ENCODE measurements at regions not wholly inside any gene's neighbourhood (a gene's known extent, or its start where the extent isn't known, plus 50 kb on each side); places are given as distances from the start of the nearest gene placed in this dataset.

- Histone ChIP-seq H3K9ac (ENCODE audit: low read length) (no peak overlapping the region), H3K4me1 (ENCODE audit: control insufficient read depth, low read depth, low read length) (no peaks in the 10 kb centered on the region), H3K27ac (ENCODE audit: low read length) (no peak overlapping the region), H3K36me3 (ENCODE audit: control insufficient read depth, low read depth, low read length) (no peaks in the 10 kb centered on the region), H3K4me3 (ENCODE audit: low read length) (no peak overlapping the region), H3K27me3 (ENCODE audit: control insufficient read depth, insufficient read depth, low read length) (no peaks in the 10 kb centered on the region), H3K9me3 (ENCODE audit: control insufficient read depth, low read depth, low read length) (no peaks in the 10 kb centered on the region)
Measured at GRCh38 chr2:226396541-226396940, 403.1 kb downstream of the IRS1 start.

- no peak overlapping the region for H3K9ac ChIP-seq (ENCODE audit: low read length)
- H3K36me3 ChIP-seq (ENCODE audit: control insufficient read depth, low read depth, low read length), result no peaks in the 10 kb centered on the region
- H3K4me1 ChIP-seq (ENCODE audit: control insufficient read depth, low read depth, low read length), result no peaks in the 10 kb centered on the region
- H3K27me3 ChIP-seq (ENCODE audit: control insufficient read depth, insufficient read depth, low read length), result no peaks in the 10 kb centered on the region
- H3K9me3 ChIP-seq (ENCODE audit: control insufficient read depth, low read depth, low read length), result no peaks in the 10 kb centered on the region
- H3K27ac ChIP-seq (ENCODE audit: low read length), result no peak overlapping the region
- no peak overlapping the region for H3K4me3 ChIP-seq (ENCODE audit: low read length)
Measured at GRCh38 chr2:226387499-226387942, 412.1 kb downstream of the IRS1 start.

DNA sequence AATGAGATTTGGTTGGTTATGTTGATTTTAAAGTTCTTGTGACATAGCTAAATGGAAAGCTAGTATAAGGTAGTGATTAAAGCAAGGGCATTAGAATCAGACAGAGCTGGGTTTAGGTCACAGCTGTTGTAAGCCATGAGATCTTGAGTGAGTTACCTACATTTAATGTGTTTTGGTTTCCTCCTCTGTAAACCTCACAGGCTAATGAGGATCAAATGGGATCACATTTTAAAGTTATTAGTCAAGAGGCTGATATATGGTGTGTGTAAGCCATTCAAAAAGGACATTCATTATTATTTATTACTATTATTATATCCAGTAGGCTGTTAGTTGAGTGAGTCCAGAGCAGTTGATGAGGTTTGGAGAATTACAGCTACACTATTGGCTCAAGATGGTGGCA lies 416.2 kb downstream of the IRS1 start:
- Histone ChIP-seq H3K27me3 (ENCODE audit: control insufficient read depth, insufficient read depth, low read length) (no peaks in the 10 kb centered on the region), H3K36me3 (ENCODE audit: control insufficient read depth, low read depth, low read length) (no peaks in the 10 kb centered on the region), H3K27ac (ENCODE audit: low read length) (no peak overlapping the region), H3K4me1 (ENCODE audit: control insufficient read depth, low read depth, low read length) (no peaks in the 10 kb centered on the region), H3K4me3 (ENCODE audit: low read length) (no peak overlapping the region), H3K9me3 (ENCODE audit: control insufficient read depth, low read depth, low read length) (no peaks in the 10 kb centered on the region), H3K9ac (ENCODE audit: low read length) (no peak overlapping the region)

- Histone ChIP-seq H3K9me3 (ENCODE audit: control insufficient read depth, low read depth, low read length) (no peaks in the 10 kb centered on the region), H3K9ac (ENCODE audit: low read length) (no peak overlapping the region), H3K36me3 (ENCODE audit: control insufficient read depth, low read depth, low read length) (no peaks in the 10 kb centered on the region), H3K27me3 (ENCODE audit: control insufficient read depth, insufficient read depth, low read length) (no peaks in the 10 kb centered on the region), H3K27ac (ENCODE audit: low read length) (no peak overlapping the region), H3K4me3 (ENCODE audit: low read length) (no peak overlapping the region), H3K4me1 (ENCODE audit: control insufficient read depth, low read depth, low read length) (no peaks in the 10 kb centered on the region)
Measured at GRCh38 chr2:226380679-226381078, 418.9 kb downstream of the IRS1 start.

DNA sequence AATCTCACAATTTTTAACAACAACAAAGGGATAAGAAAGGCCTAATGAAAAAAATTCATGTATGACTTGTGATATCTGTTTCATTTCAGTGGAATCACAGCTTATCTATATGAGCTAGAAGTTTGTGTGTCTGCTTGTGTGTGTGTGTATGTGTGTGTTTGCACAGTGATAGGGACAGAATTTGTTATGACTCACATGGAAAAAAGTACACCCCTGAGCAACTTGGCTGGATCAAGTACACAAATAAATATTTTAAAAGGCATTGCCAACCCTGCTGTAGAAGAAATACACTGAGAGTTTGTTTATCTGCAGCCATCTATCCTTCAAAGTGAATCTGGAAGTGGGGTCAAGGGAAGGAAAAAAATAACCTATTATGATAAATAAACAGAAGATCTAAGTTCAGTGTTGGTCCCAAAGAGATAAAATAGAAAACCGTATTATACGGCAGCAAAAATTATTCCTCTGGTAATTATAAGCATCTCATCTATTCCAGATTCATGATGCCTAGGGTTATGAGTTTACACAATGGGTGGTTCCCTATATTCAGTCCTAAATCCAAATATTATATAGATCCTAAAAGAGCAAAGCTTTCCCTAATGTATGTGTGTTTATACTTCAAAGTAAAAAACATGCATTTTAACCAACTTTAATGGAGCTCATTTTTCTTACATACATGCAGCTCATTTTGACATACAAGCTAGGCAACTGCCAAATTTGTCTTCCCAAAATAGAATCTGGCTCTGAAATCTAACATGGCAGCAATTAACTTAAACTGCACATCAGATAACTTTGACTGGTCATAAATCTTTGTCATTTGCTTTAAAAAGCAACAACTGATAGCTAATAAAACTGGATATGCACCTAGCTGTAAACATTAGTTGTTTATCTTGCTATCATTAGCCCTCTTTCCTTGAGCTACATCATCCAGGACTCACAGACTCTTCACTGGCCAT lies 420.6 kb downstream of the IRS1 start:
- H3K9ac ChIP-seq (ENCODE audit: low read length), result no peak overlapping the region
- no peak overlapping the region for H3K27ac ChIP-seq (ENCODE audit: low read length)
- H3K9me3 ChIP-seq (ENCODE audit: control insufficient read depth, low read depth, low read length), result no peaks in the 10 kb centered on the region
- H3K36me3 ChIP-seq (ENCODE audit: control insufficient read depth, low read depth, low read length), result no peaks in the 10 kb centered on the region
- H3K27me3 ChIP-seq (ENCODE audit: control insufficient read depth, insufficient read depth, low read length), result no peaks in the 10 kb centered on the region
- H3K4me3 ChIP-seq (ENCODE audit: low read length), result no peak overlapping the region
- H3K4me1 ChIP-seq (ENCODE audit: control insufficient read depth, low read depth, low read length), result no peaks in the 10 kb centered on the region

GRCh38 chr2:226376516-226377180 lies 423.0 kb downstream of the IRS1 start:
- Histone ChIP-seq H3K9me3 (ENCODE audit: control insufficient read depth, low read depth, low read length) (no peaks in the 10 kb centered on the region), H3K36me3 (ENCODE audit: control insufficient read depth, low read depth, low read length) (no peaks in the 10 kb centered on the region), H3K4me1 (ENCODE audit: control insufficient read depth, low read depth, low read length) (no peaks in the 10 kb centered on the region), H3K27me3 (ENCODE audit: control insufficient read depth, insufficient read depth, low read length) (no peaks in the 10 kb centered on the region), H3K27ac (ENCODE audit: low read length) (no peak overlapping the region), H3K9ac (ENCODE audit: low read length) (no peak overlapping the region), H3K4me3 (ENCODE audit: low read length) (no peak overlapping the region)

DNA sequence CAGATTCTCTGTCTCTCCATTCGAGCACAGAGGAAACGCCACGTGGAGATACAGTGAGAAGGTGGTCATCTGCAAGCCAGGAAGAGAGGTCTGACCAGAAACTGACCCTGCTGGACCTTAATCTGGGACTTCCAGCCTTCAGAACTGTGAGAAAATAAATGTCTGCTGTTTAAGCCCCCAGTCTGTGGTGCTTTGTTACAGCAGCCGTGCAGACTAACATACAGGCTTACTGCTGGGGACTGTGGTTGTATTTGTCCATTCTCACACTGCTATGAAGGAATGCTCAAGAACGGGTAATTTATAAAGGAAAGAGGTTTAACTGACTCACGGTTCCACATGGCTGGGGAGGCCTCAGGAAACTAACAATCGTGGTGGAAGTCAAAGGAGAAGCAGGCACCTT lies 432.7 kb downstream of the IRS1 start:
- Histone ChIP-seq H3K27ac (ENCODE audit: low read length) (no peak overlapping the region), H3K36me3 (ENCODE audit: control insufficient read depth, low read depth, low read length) (no peaks in the 10 kb centered on the region), H3K9ac (ENCODE audit: low read length) (no peak overlapping the region), H3K27me3 (ENCODE audit: control insufficient read depth, insufficient read depth, low read length) (no peaks in the 10 kb centered on the region), H3K4me3 (ENCODE audit: low read length) (no peak overlapping the region), H3K4me1 (ENCODE audit: control insufficient read depth, low read depth, low read length) (no peaks in the 10 kb centered on the region), H3K9me3 (ENCODE audit: control insufficient read depth, low read depth, low read length) (no peaks in the 10 kb centered on the region)

GRCh38 chr2:226364217-226364616 lies 435.4 kb downstream of the IRS1 start:
- no peaks in the 10 kb centered on the region for H3K27me3 ChIP-seq (ENCODE audit: control insufficient read depth, insufficient read depth, low read length)
- no peaks in the 10 kb centered on the region for H3K9me3 ChIP-seq (ENCODE audit: control insufficient read depth, low read depth, low read length)
- H3K4me3 ChIP-seq (ENCODE audit: low read length), result no peak overlapping the region
- H3K9ac ChIP-seq (ENCODE audit: low read length), result no peak overlapping the region
- H3K36me3 ChIP-seq (ENCODE audit: control insufficient read depth, low read depth, low read length), result no peaks in the 10 kb centered on the region
- H3K4me1 ChIP-seq (ENCODE audit: control insufficient read depth, low read depth, low read length), result no peaks in the 10 kb centered on the region
- H3K27ac ChIP-seq (ENCODE audit: low read length), result no peak overlapping the region

DNA sequence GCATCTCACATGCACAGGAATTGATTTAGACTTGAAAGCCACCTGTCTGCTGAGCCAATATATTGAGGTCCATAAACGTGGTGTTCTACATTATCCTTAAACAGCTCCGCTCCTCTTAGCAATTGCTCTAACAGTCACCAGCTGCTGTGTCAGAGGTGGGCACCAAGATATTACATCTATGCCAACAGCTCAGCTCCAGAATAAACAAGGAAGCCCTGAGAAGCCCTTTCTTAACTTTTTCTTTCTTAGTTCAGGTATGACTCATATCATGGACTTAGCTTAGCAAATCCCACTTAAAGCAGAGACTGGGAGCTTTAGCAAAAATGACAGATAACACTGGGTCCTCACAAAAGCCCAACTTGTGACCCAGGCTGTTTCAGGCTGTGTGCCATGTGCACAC lies 436.6 kb downstream of the IRS1 start:
- H3K9ac ChIP-seq (ENCODE audit: low read length), result no peak overlapping the region
- H3K27me3 ChIP-seq (ENCODE audit: control insufficient read depth, insufficient read depth, low read length), result no peaks in the 10 kb centered on the region
- no peak overlapping the region for H3K27ac ChIP-seq (ENCODE audit: low read length)
- no peaks in the 10 kb centered on the region for H3K9me3 ChIP-seq (ENCODE audit: control insufficient read depth, low read depth, low read length)
- H3K36me3 ChIP-seq (ENCODE audit: control insufficient read depth, low read depth, low read length), result no peaks in the 10 kb centered on the region
- no peak overlapping the region for H3K4me3 ChIP-seq (ENCODE audit: low read length)
- H3K4me1 ChIP-seq (ENCODE audit: control insufficient read depth, low read depth, low read length), result no peaks in the 10 kb centered on the region

GRCh38 chr2:226360658-226361057 lies 439.0 kb downstream of the IRS1 start:
- Histone ChIP-seq H3K27ac (ENCODE audit: low read length) (no peak overlapping the region), H3K4me1 (ENCODE audit: control insufficient read depth, low read depth, low read length) (no peaks in the 10 kb centered on the region), H3K4me3 (ENCODE audit: low read length) (no peak overlapping the region), H3K9ac (ENCODE audit: low read length) (no peak overlapping the region), H3K9me3 (ENCODE audit: control insufficient read depth, low read depth, low read length) (no peaks in the 10 kb centered on the region), H3K27me3 (ENCODE audit: control insufficient read depth, insufficient read depth, low read length) (no peaks in the 10 kb centered on the region), H3K36me3 (ENCODE audit: control insufficient read depth, low read depth, low read length) (no peaks in the 10 kb centered on the region)

- no peaks in the 10 kb centered on the region for H3K27me3 ChIP-seq (ENCODE audit: control insufficient read depth, insufficient read depth, low read length)
- no peak overlapping the region for H3K27ac ChIP-seq (ENCODE audit: low read length)
- no peaks in the 10 kb centered on the region for H3K9me3 ChIP-seq (ENCODE audit: control insufficient read depth, low read depth, low read length)
- H3K36me3 ChIP-seq (ENCODE audit: control insufficient read depth, low read depth, low read length), result no peaks in the 10 kb centered on the region
- H3K4me3 ChIP-seq (ENCODE audit: low read length), result no peak overlapping the region
- H3K4me1 ChIP-seq (ENCODE audit: control insufficient read depth, low read depth, low read length), result no peaks in the 10 kb centered on the region
- no peak overlapping the region for H3K9ac ChIP-seq (ENCODE audit: low read length)
Measured at GRCh38 chr2:226358688-226359087, 440.9 kb downstream of the IRS1 start.

GRCh38 chr2:226357816-226358215 lies 441.8 kb downstream of the IRS1 start:
- Histone ChIP-seq H3K9ac (ENCODE audit: low read length) (no peak overlapping the region), H3K9me3 (ENCODE audit: control insufficient read depth, low read depth, low read length) (no peaks in the 10 kb centered on the region)

More at GRCh38 chr2:226357816-226358215, 441.8 kb downstream of the IRS1 start:
- H3K4me1 ChIP-seq (ENCODE audit: control insufficient read depth, low read depth, low read length), result no peaks in the 10 kb centered on the region
- H3K36me3 ChIP-seq (ENCODE audit: control insufficient read depth, low read depth, low read length), result no peaks in the 10 kb centered on the region
- no peaks in the 10 kb centered on the region for H3K27me3 ChIP-seq (ENCODE audit: control insufficient read depth, insufficient read depth, low read length)
- no peak overlapping the region for H3K4me3 ChIP-seq (ENCODE audit: low read length)
- H3K27ac ChIP-seq (ENCODE audit: low read length), result no peak overlapping the region
